ENCODE measurements at regions not wholly inside any gene's neighbourhood (a gene's known extent, or its start where the extent isn't known, plus 50 kb on each side); places are given as distances from the start of the nearest gene placed in this dataset.

- TF ChIP-seq JUN (IDR thresholded peaks at IDR 0.05) (no peak), KDM1A (IDR thresholded peaks at IDR 0.05; ENCODE audit: low read depth) (no peak), MYC (IDR thresholded peaks at IDR 0.05; ENCODE audit: borderline replicate concordance, low read length) (no peak), CTCF (IDR thresholded peaks at IDR 0.05) (no peak), EP300 (IDR thresholded peaks at IDR 0.05) (no peak), USF2 (IDR thresholded peaks at IDR 0.05) (no peak), MAFK (IDR thresholded peaks at IDR 0.05; ENCODE audit: partially characterized antibody) (no peak), RAD21 (conservative IDR thresholded peaks at IDR 0.05 in 1 of 2, IDR thresholded peaks at IDR 0.05 in 1 of 2) (no peak), MAX (IDR thresholded peaks at IDR 0.05) (no peak), BHLHE40 (IDR thresholded peaks at IDR 0.05; ENCODE audit: low read depth, low read length) (no peak), E2F6 (IDR thresholded peaks at IDR 0.05; ENCODE audit: borderline replicate concordance, low read depth) (no peak), PBX3 (IDR thresholded peaks at IDR 0.05) (no peak)
Measured at GRCh38 chr20:60974441-60974945, 277.6 kb upstream of the CDH4 start.
